Fibroblast of peridontal ligament (primary cell): ENCODE measurements at regions not wholly inside any gene's neighbourhood (a gene's known extent, or its start where the extent isn't known, plus 50 kb on each side); places are given as distances from the start of the nearest gene placed in this dataset.
"Not testable (repeated sequence)": the region's sequence is repeated elsewhere in the genome, so short reads cannot be mapped to it uniquely, and the experiment has no call there.

Experiments
- DNase-seq: peaks from one replicate; pipeline ENCODE4 v3.0.0-alpha.2; 2010; ENCODE audit errors: extremely low read depth

- no peak for DNase-seq
These were observed 75.3 kb upstream of the SYT10 start for GRCh38 chr12:33514893-33515292.

GRCh38 chr12:33519566-33519965 is 79.9 kb upstream of the SYT10 start:
- no peak for DNase-seq

GRCh38 chr12:33520505-33521302 is 81.1 kb upstream of the SYT10 start:
- DNase-seq: not testable (repeated sequence)

- no peak for DNase-seq
These were observed 89.4 kb upstream of the SYT10 start for GRCh38 chr12:33529031-33529430.

GRCh38 chr12:33529810-33530209 is 90.2 kb upstream of the SYT10 start:
- DNase-seq: no peak

GRCh38 chr12:33531261-33531660 is 91.6 kb upstream of the SYT10 start:
- no peak for DNase-seq

GRCh38 chr12:33533527-33533926 is 93.9 kb upstream of the SYT10 start:
- DNase-seq: no peak

GRCh38 chr12:33536431-33536830 is 96.8 kb upstream of the SYT10 start:
- no peak for DNase-seq

- DNase-seq: no peak
These were observed 106.4 kb upstream of the SYT10 start for GRCh38 chr12:33546004-33546403.

- DNase-seq: no peak
These were observed 107.5 kb upstream of the SYT10 start for GRCh38 chr12:33547084-33547483.

GRCh38 chr12:33550214-33550613 is 110.6 kb upstream of the SYT10 start:
- DNase-seq: not testable (repeated sequence)

- DNase-seq: no peak
These were observed 111.4 kb upstream of the SYT10 start for GRCh38 chr12:33551006-33551405.

- DNase-seq: no peak
These were observed 115.5 kb upstream of the SYT10 start for GRCh38 chr12:33555128-33555527.

GRCh38 chr12:33560653-33561208 is 121.1 kb upstream of the SYT10 start:
- DNase-seq: no peak

GRCh38 chr12:33562401-33562800 is 122.8 kb upstream of the SYT10 start:
- no peak for DNase-seq

- DNase-seq: no peak
These were observed 126.8 kb upstream of the SYT10 start for GRCh38 chr12:33566403-33566802.

- no peak for DNase-seq
These were observed 135.7 kb upstream of the SYT10 start for GRCh38 chr12:33575346-33575745.

GRCh38 chr12:33581613-33582122 is 142.0 kb upstream of the SYT10 start:
- no peak for DNase-seq

- DNase-seq: no peak
These were observed 147.0 kb upstream of the SYT10 start for GRCh38 chr12:33586576-33586975.

- peak; percentile 42 for DNase-seq
These were observed 147.7 kb upstream of the SYT10 start for GRCh38 chr12:33587354-33587753.

GRCh38 chr12:33587784-33588712 is 148.4 kb upstream of the SYT10 start:
- DNase-seq: peak; percentile 60

GRCh38 chr12:33588725-33589405 is 149.2 kb upstream of the SYT10 start:
- no peak for DNase-seq
